Posterior cingulate gyrus (tissue), 11 donors: ENCODE measurements at regions not wholly inside any gene's neighbourhood (a gene's known extent, or its start where the extent isn't known, plus 50 kb on each side); places are given as distances from the start of the nearest gene placed in this dataset.

Source experiments
- DNase-seq, 10 donors: peaks; one replicate each; pipeline versions ENCODE4 v3.0.0 to v3.0.0-alpha.2; 2020 to 2021; ENCODE audit warnings: mixed read lengths in 3 of 10
- intact Hi-C: fragments of 100-400 bp; cut with DNase I; formaldehyde crosslinking; loops from one replicate; pipeline ENCODE4 v1.15.1; 2023

- intact Hi-C loops, result no loop called here
Observed at GRCh38 chr10:120271696-120272095, 185.3 kb upstream of the PLPP4 start.

GRCh38 chr10:120272350-120272749 lies 184.7 kb upstream of the PLPP4 start:
- no peak for DNase-seq
- intact Hi-C loops, result no loop called here

More at GRCh38 chr10:120271696-120272095, 185.3 kb upstream of the PLPP4 start:
- DNase-seq, result no peak

- intact Hi-C loops, result no loop called here
- no peak for DNase-seq
Observed at GRCh38 chr10:120278069-120278468, 179.0 kb upstream of the PLPP4 start.

GRCh38 chr10:120279196-120279595 lies 177.8 kb upstream of the PLPP4 start:
- no peak for DNase-seq
- intact Hi-C loops, result no loop called here

- intact Hi-C loops, result no loop called here
- DNase-seq, result no peak
Observed at GRCh38 chr10:120282421-120282820, 174.6 kb upstream of the PLPP4 start.

- intact Hi-C loops, result no loop called here
- no peak for DNase-seq
Observed at GRCh38 chr10:120282846-120283492, 174.1 kb upstream of the PLPP4 start.

- DNase-seq, result no peak
- intact Hi-C loops, result no loop called here
Observed at GRCh38 chr10:120285408-120285807, 171.6 kb upstream of the PLPP4 start.

GRCh38 chr10:120286280-120286679 lies 170.7 kb upstream of the PLPP4 start:
- intact Hi-C loops, result no loop called here
- no peak for DNase-seq

GRCh38 chr10:120300513-120300912 lies 156.5 kb upstream of the PLPP4 start:
- DNase-seq, result no peak
- intact Hi-C loops, result no loop called here

- no peak for DNase-seq
- intact Hi-C loops, result no loop called here
Observed at GRCh38 chr10:120308589-120308988, 148.4 kb upstream of the PLPP4 start.

GRCh38 chr10:120313715-120314114 lies 143.3 kb upstream of the PLPP4 start:
- intact Hi-C loops, result no loop called here
- no peak for DNase-seq

- DNase-seq, result no peak
- intact Hi-C loops, result no loop called here
Observed at GRCh38 chr10:120314442-120314841, 142.6 kb upstream of the PLPP4 start.

- DNase-seq, result no peak
- intact Hi-C loops, result no loop called here
Observed at GRCh38 chr10:120318862-120319261, 138.2 kb upstream of the PLPP4 start.

GRCh38 chr10:120327675-120328074 lies 129.4 kb upstream of the PLPP4 start:
- DNase-seq, result no peak
- intact Hi-C loops, result no loop called here

GRCh38 chr10:120328647-120329046 lies 128.4 kb upstream of the PLPP4 start:
- DNase-seq, result no peak

GRCh38 chr10:120335553-120335952 lies 121.5 kb upstream of the PLPP4 start:
- intact Hi-C loops, result no loop called here
- DNase-seq, result no peak

More at GRCh38 chr10:120328647-120329046, 128.4 kb upstream of the PLPP4 start:
- intact Hi-C loops, result no loop called here

- intact Hi-C loops, result no loop called here
Observed at GRCh38 chr10:120336306-120336910, 120.6 kb upstream of the PLPP4 start.

GRCh38 chr10:120336911-120337540 lies 120.0 kb upstream of the PLPP4 start:
- DNase-seq, result peak in 4 of 10 donors; percentile 12 to 50 (median 14)
- intact Hi-C loops, result no loop called here

More at GRCh38 chr10:120336306-120336910, 120.6 kb upstream of the PLPP4 start:
- DNase-seq, result no peak

- intact Hi-C loops, result no loop called here
- no peak for DNase-seq
Observed at GRCh38 chr10:120342115-120342714, 114.8 kb upstream of the PLPP4 start.

GRCh38 chr10:120345186-120345585 lies 111.8 kb upstream of the PLPP4 start:
- intact Hi-C loops, result no loop called here
- DNase-seq, result no peak

- no peak for DNase-seq
- intact Hi-C loops, result no loop called here
Observed at GRCh38 chr10:120347644-120348043, 109.4 kb upstream of the PLPP4 start.

GRCh38 chr10:120349069-120349468 lies 108.0 kb upstream of the PLPP4 start:
- intact Hi-C loops, result no loop called here
- no peak for DNase-seq
